GM10266 (cell line): ENCODE measurements at regions not wholly inside any gene's neighbourhood (a gene's known extent, or its start where the extent isn't known, plus 50 kb on each side); places are given as distances from the start of the nearest gene placed in this dataset.
"Not testable (repeated sequence)": the region's sequence is repeated elsewhere in the genome, so short reads cannot be mapped to it uniquely, and the experiment has no call there.

ENCODE experiments used
- DNase-seq: peaks from one replicate; pipeline ENCODE4 v3.0.0; 2012; ENCODE audit errors: extremely low spot score
- TF ChIP-seq, protein P1 (sequence below): IDR thresholded peaks from 2 replicates; pipeline ENCODE4 v1.5.1; 2012; ENCODE audit warnings: mild to moderate bottlenecking, low read depth; ENCODE audit not compliant: control insufficient read depth, insufficient read depth; ENCODE audit errors: missing control alignments

GRCh38 chr14:106592115-106592852, 1065.9 kb downstream of the TMEM121 start:
- TF ChIP-seq, protein P1, sequence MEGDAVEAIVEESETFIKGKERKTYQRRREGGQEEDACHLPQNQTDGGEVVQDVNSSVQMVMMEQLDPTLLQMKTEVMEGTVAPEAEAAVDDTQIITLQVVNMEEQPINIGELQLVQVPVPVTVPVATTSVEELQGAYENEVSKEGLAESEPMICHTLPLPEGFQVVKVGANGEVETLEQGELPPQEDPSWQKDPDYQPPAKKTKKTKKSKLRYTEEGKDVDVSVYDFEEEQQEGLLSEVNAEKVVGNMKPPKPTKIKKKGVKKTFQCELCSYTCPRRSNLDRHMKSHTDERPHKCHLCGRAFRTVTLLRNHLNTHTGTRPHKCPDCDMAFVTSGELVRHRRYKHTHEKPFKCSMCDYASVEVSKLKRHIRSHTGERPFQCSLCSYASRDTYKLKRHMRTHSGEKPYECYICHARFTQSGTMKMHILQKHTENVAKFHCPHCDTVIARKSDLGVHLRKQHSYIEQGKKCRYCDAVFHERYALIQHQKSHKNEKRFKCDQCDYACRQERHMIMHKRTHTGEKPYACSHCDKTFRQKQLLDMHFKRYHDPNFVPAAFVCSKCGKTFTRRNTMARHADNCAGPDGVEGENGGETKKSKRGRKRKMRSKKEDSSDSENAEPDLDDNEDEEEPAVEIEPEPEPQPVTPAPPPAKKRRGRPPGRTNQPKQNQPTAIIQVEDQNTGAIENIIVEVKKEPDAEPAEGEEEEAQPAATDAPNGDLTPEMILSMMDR: peak; percentile 68
- not testable (repeated sequence) for DNase-seq

DNA sequence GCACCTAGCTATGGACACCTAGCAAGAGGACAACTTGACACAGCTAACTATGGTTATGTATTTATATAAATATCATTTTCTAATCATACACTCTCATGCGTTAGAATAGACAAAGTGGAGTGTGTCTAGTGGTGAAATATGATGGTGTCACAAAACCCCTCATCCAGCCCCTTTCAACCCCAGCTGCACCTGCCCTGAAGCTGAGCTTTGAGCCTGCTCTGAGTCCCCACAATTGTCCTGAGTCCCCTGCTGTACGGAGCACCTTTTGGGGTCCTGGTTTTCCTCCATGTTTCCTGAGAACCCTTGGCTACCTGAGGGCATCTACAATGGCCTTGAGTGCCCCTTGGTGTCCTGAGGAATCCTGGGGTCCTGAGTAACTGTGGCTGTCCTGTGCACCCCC, 1072.8 kb downstream of the TMEM121 start:
- TF ChIP-seq, protein P1: no peak
- DNase-seq: no peak

- peak; percentile 70 for DNase-seq
- TF ChIP-seq, protein P1: peak; percentile 83
Measured at GRCh38 chr14:106605548-106606448, 1079.4 kb downstream of the TMEM121 start.

DNA sequence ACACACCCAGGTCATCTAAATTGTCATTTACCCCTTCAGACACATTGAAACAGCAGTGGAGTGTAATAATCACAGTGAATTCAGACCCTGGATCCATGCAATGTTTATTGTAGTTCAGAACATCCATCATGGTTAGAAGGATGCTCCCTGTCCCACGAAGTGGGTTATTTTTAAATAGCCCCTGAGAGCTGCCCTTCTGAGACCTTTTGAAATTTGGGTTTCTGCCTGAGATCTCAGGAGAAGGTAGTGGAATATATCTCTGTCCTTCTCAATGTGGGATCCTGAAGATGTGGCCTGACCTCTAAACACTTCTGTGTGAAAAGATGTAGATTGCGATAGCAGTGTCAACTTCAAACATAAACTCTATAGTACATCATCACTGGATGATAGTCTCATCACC, 1080.6 kb downstream of the TMEM121 start:
- TF ChIP-seq, protein P1: no peak
- no peak for DNase-seq

DNA sequence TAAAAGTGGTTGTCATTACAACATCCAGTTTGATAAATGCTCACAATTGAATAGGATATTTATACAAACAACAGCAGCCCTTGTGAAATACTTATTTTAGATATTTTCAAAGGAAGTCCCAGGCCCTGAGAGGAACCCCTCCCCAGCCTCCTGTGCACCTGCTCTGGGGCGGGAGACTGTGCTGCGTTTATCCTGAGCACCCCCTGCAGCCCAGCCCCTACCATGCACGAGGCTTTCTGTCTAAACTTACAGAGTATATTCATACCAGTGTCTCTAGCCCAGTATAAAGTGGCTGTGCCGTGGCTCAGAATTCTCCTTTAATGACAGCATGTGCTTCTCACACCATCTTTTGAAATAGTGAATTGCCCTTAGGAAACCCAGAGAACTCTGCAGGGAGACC, 1084.3 kb downstream of the TMEM121 start:
- TF ChIP-seq, protein P1: no peak
- DNase-seq: no peak

DNA sequence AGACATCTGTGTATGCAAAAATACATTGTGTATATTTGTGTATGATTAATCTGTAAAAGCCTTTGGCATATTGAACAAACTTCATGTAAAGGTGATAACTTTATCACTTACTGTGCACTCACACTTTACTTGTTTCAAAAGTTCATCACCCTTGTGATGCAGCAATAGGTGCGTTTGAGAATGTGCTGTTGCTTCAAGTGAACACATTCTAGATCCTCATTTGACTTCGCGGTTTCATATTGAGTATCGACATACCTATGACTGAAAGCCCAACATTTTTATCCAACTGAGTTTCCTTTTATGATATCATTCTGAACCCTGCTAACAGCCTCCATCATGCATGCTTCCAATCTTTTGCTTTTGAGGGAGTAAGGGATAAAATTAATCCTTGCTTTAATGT, 1086.9 kb downstream of the TMEM121 start:
- DNase-seq: no peak
- TF ChIP-seq, protein P1: no peak
